Fibroblast of lung (primary cell): ENCODE measurements at regions not wholly inside any gene's neighbourhood (a gene's known extent, or its start where the extent isn't known, plus 50 kb on each side); places are given as distances from the start of the nearest gene placed in this dataset.

Experiments
- CTCF ChIP-seq, 2 donors: IDR thresholded peaks in 1 of 2; conservative IDR thresholded peaks in 1 of 2; 1 replicate in 1 of 2; 2 replicates in 1 of 2; pipeline ENCODE4 v1.5.1; 2011 to 2012; ENCODE audit warnings: low read length in 2 of 2, control low read depth in 1 of 2, inconsistent platforms in 1 of 2, low read depth in 1 of 2, mild to moderate bottlenecking in 1 of 2
- EZH2 ChIP-seq: IDR thresholded peaks from 2 replicates; pipeline ENCODE4 v1.5.1; 2012; ENCODE audit warnings: low read length, control low read depth, mild to moderate bottlenecking; ENCODE audit errors: missing control alignments

- TF ChIP-seq CTCF (conservative IDR thresholded peaks at IDR 0.05 in 1 of 2, IDR thresholded peaks at IDR 0.05 in 1 of 2; ENCODE audit: low read depth in 1 of 2, low read length in 2 of 2) (no peak), EZH2 (no peak)
Measured at GRCh38 chr9:120252248-120252647, 327.7 kb downstream of the CDK5RAP2 start.
